OCI-LY3 (cell line): ENCODE measurements at regions not wholly inside any gene's neighbourhood (a gene's known extent, or its start where the extent isn't known, plus 50 kb on each side); places are given as distances from the start of the nearest gene placed in this dataset.

ENCODE experiments used
- H2AFZ ChIP-seq: fragments of 200-600, 300-600 bp; shearing (Covaris generic); 2 replicates; pipeline ENCODE4 v1.6.0; 2014; ENCODE audit warnings: antibody characterized with exemption, low read depth, low read length
- H3K27ac ChIP-seq: fragments of 200-600, 300-600 bp; sonication (generic); 2 replicates; pipeline ENCODE4 v1.5.1; 2014; ENCODE audit warnings: mild to moderate bottlenecking, low read length, moderate library complexity, mixed read lengths
- H3K27me3 ChIP-seq: fragments of 200-600, 300-600 bp; sonication (generic); 2 replicates; pipeline ENCODE4 v1.6.1; 2014; ENCODE audit warnings: low read depth, low read length, mixed read lengths
- H3K36me3 ChIP-seq: fragments of 200-600, 300-600 bp; sonication (generic); replicated peaks from 2 replicates; pipeline ENCODE3; 2014; ENCODE audit warnings: low read depth, low read length, mixed read lengths
- H3K4me1 ChIP-seq: fragments of 300-600, 200-600 bp; sonication (generic); 2 replicates; pipeline ENCODE4 v1.6.1; 2014; ENCODE audit warnings: low read length, mixed read lengths
- H3K4me2 ChIP-seq: fragments of 200-600, 300-600 bp; sonication (generic); 2 replicates; pipeline ENCODE4 v1.6.1; 2014; ENCODE audit warnings: low read length, mixed read lengths
- H3K4me3 ChIP-seq: fragments of 300-600, 200-600 bp; sonication (generic); 2 replicates; pipeline ENCODE4 v1.5.1; 2014; ENCODE audit warnings: antibody characterized with exemption, mild to moderate bottlenecking, low read length, moderate library complexity
- H3K79me2 ChIP-seq: fragments of 300-600, 200-600 bp; shearing (Covaris generic); 2 replicates; pipeline ENCODE4 v1.6.1; 2014; ENCODE audit warnings: mild to moderate bottlenecking, low read length, mixed read lengths
- H3K9ac ChIP-seq: fragments of 300-600, 200-600 bp; shearing (Covaris generic); 2 replicates; pipeline ENCODE4 v1.6.0; 2014; ENCODE audit warnings: mild to moderate bottlenecking, low read length, moderate library complexity
- H3K9me3 ChIP-seq: fragments of 200-600, 300-600 bp; shearing (Covaris generic); 2 replicates; pipeline ENCODE4 v1.6.1; 2014; ENCODE audit warnings: low read length, mixed read lengths; ENCODE audit not compliant: insufficient read depth
- H4K20me1 ChIP-seq: fragments of 200-600, 300-600 bp; sonication (generic); 2 replicates; pipeline ENCODE4 v1.6.1; 2016; ENCODE audit warnings: low read length, mixed read lengths; ENCODE audit not compliant: insufficient read depth
- CTCF ChIP-seq: fragments of 200-600, 300-600 bp; sonication (generic); IDR thresholded peaks from 2 replicates; pipeline ENCODE4 v1.5.1; 2014; ENCODE audit warnings: antibody characterized with exemption, low read length, low read depth
- EZH2phosphoT487 ChIP-seq: fragments of 200-600 bp; shearing (Covaris generic); IDR thresholded peaks from 2 replicates; pipeline ENCODE4 v1.6.1; 2018; ENCODE audit warnings: antibody characterized with exemption, mixed run types, low read depth

- Histone ChIP-seq H3K36me3 (no peaks in the 10 kb centered on the region), H3K27me3 (peaks cover 30% of the 10 kb centered on the region), H3K79me2 (no peaks in the 10 kb centered on the region), H3K4me2 (no peak overlapping the region), H3K9ac (no peak overlapping the region), H4K20me1 (no peaks in the 10 kb centered on the region), H3K4me3 (no peak overlapping the region), H3K27ac (no peak overlapping the region), H3K9me3 (no peaks in the 10 kb centered on the region), H3K4me1 (no peaks in the 10 kb centered on the region), H2AFZ (no peak overlapping the region)
- TF ChIP-seq CTCF (no peak), EZH2phosphoT487 (no peak)
Measured at GRCh38 chr3:159732172-159733111, 256.2 kb upstream of the IL12A start.

GRCh38 chr3:159733194-159733860 lies 255.3 kb upstream of the IL12A start:
- H4K20me1 ChIP-seq = no peaks in the 10 kb centered on the region
- TF ChIP-seq EZH2phosphoT487 (no peak), CTCF (no peak)
- no peak overlapping the region for H2AFZ ChIP-seq
- H3K9me3 ChIP-seq = no peaks in the 10 kb centered on the region
- H3K27me3 ChIP-seq = peaks cover 26% of the 10 kb centered on the region
- no peaks in the 10 kb centered on the region for H3K4me1 ChIP-seq
- H3K9ac ChIP-seq = no peak overlapping the region
- no peak overlapping the region for H3K27ac ChIP-seq
- no peaks in the 10 kb centered on the region for H3K79me2 ChIP-seq
- no peak overlapping the region for H3K4me3 ChIP-seq
- H3K36me3 ChIP-seq = no peaks in the 10 kb centered on the region
- no peak overlapping the region for H3K4me2 ChIP-seq

DNA sequence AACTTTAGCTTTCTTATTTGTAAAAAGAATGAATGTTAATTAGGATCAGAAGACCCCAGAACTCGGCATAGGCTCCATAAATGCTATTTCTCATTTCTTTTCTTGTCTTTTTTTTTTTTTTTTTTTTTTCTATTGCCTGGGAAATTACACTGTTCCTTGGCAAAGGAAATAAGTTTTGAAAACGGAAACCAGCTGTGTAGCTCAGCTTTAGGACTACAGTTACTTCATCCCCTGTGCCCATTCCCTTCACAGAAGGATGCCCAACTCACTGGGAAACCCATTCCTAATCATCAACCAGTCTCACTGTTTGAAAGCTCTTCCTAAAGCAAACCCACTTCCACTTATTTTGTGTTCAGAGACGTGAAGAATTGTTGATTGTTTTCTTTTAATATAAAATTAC lies 254.0 kb upstream of the IL12A start:
- H3K9me3 ChIP-seq = no peaks in the 10 kb centered on the region
- no peak for TF ChIP-seq CTCF
- no peak for TF ChIP-seq EZH2phosphoT487
- no peak overlapping the region for H3K27ac ChIP-seq

GRCh38 chr3:159739166-159739565 lies 249.5 kb upstream of the IL12A start:
- Histone ChIP-seq H4K20me1 (no peaks in the 10 kb centered on the region), H3K4me2 (no peak overlapping the region), H3K27me3 (peaks cover 2% of the 10 kb centered on the region; the same call in 1 of the 2 replicates), H3K79me2 (no peaks in the 10 kb centered on the region), H2AFZ (no peak overlapping the region), H3K9me3 (no peaks in the 10 kb centered on the region), H3K9ac (no peak overlapping the region), H3K27ac (no peak overlapping the region), H3K4me1 (no peaks in the 10 kb centered on the region), H3K36me3 (no peaks in the 10 kb centered on the region), H3K4me3 (no peak overlapping the region)
- TF ChIP-seq CTCF (no peak), EZH2phosphoT487 (no peak)

More for the DNA sequence above, 254.0 kb upstream of the IL12A start:
- peaks cover 24% of the 10 kb centered on the region for H3K27me3 ChIP-seq
- no peaks in the 10 kb centered on the region for H3K79me2 ChIP-seq
- no peaks in the 10 kb centered on the region for H3K4me1 ChIP-seq
- H3K4me3 ChIP-seq = no peak overlapping the region
- H3K9ac ChIP-seq = no peak overlapping the region
- no peaks in the 10 kb centered on the region for H3K36me3 ChIP-seq
- H4K20me1 ChIP-seq = no peaks in the 10 kb centered on the region
- no peak overlapping the region for H3K4me2 ChIP-seq
- H2AFZ ChIP-seq = no peak overlapping the region
